ENCODE measurements at regions not wholly inside any gene's neighbourhood (a gene's known extent, or its start where the extent isn't known, plus 50 kb on each side); places are given as distances from the start of the nearest gene placed in this dataset.
"Not testable (repeated sequence)": the region's sequence is repeated elsewhere in the genome, so short reads cannot be mapped to it uniquely, and the experiment has no call there.

DNA sequence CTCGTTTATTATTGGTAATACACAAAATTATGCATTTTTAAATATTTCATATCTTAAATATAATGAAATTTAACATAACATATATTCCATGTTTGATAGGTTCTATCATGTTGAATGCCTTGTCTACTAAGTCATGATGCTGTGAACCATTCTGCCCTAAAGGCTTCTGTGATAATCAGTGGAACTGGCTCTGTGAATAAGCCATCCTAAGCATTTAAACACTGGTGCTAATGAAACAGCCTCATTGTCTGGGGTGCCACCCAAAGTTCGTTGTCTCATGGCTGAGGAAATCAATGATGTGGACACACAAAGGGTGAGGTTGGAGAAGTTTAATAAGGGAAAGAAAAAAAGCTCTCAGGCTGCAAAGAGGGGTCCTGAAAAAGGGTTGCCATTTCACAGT is 264.7 kb upstream of the ZRANB2 start:
- no peak for DNase-seq
- ATAC-seq (ENCODE audit: poor library complexity), result no peak
- intact Hi-C loops (cut with DNase I), result no loop called here

GRCh38 chr1:71343686-71344416 is 263.0 kb upstream of the ZRANB2 start:
- intact Hi-C loops (cut with DNase I), result no loop called here
- ATAC-seq (ENCODE audit: poor library complexity) (no peak), DNase-seq (no peak)

DNA sequence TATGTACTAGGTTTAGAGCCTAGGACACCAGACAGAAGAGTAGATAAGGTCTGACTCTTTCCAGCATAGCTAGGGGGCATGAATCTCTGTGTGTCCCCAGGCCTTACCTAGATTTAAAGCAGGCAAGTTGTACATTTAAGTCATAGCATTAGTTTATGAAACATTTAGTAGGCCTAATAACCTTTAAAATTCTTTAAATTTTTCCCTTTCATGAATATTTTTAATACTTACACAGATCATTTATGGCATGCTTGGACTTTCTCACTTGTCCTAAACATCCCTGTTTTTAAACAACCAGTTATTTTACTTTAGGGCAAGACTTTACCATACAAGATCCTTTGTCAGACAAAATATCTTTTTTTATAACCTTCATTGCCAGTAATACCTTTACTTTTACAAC is 258.4 kb upstream of the ZRANB2 start:
- ATAC-seq (ENCODE audit: poor library complexity) (no peak), DNase-seq (no peak)
- intact Hi-C loops (cut with DNase I), result no loop called here

DNA sequence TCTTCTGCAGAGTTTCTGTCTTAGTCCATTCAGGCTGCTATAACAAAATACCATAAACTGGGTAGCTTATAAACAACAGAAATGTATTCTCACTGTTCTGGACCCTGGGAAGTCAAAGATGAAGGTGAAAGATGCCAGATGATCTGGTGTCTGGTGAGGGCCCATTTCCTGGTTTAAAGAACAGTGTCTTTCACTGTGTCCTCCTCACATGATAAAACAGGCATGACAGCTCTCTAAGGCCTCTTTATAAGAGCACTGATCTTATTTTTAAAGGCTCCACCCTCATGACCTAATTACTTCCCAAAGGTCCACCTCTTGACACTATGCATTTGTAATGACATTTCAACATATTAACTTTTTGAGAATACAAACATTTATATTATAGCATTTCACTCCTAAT is 250.2 kb upstream of the ZRANB2 start:
- intact Hi-C loops (cut with DNase I), result no loop called here
- no peak for ATAC-seq (ENCODE audit: poor library complexity)
- no peak for DNase-seq

- intact Hi-C loops (cut with DNase I), result no loop called here
- peak; percentile 36 for ATAC-seq (ENCODE audit: poor library complexity)
- DNase-seq, result no peak
Measured at GRCh38 chr1:71324671-71325267, 243.9 kb upstream of the ZRANB2 start.

- no peak for ATAC-seq (ENCODE audit: poor library complexity)
- intact Hi-C loops (cut with DNase I), result no loop called here
Measured at GRCh38 chr1:71312545-71312944, 231.7 kb upstream of the ZRANB2 start.

DNA sequence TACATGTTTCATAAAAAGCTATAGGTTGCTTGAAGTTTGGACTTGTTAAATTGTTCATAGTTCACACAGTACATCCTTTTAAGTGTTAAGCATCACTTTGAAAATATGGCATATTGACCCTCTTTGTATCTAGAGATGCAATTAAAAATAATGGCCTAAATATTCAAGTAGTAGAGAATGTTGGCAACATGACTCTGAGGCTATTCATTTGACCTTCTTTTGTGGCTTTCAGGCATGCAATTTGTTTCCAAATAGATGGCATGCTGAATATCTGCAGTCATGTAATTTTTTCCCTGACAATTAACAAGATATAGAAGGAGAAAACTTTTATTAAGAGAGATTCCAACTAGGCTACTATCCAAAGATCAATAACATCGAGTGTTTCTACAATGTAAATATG is 230.5 kb upstream of the ZRANB2 start:
- DNase-seq (no peak), ATAC-seq (ENCODE audit: poor library complexity) (no peak)
- intact Hi-C loops (cut with DNase I), result no loop called here

More at GRCh38 chr1:71312545-71312944, 231.7 kb upstream of the ZRANB2 start:
- no peak for DNase-seq

DNA sequence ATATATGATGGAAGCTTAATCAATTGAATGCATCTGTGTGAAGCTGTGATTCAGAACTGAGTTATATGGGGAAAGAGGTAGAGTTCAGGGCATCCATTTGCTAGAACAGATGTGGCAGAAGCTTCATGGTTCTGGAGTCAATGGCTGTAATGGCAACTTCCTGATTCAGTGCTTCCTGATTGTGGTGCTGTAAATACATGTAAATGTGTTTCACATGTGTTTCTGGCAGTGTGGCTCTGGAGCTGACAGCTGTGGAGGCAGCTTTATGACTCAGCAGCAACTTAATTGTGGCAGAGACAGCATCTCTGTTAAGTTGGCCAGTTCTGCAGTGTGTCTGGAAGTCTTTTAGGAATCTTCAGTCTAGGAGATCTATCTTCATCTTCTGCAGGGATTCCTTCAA is 226.6 kb upstream of the ZRANB2 start:
- DNase-seq, result no peak
- no peak for ATAC-seq (ENCODE audit: poor library complexity)
- intact Hi-C loops (cut with DNase I), result no loop called here

DNA sequence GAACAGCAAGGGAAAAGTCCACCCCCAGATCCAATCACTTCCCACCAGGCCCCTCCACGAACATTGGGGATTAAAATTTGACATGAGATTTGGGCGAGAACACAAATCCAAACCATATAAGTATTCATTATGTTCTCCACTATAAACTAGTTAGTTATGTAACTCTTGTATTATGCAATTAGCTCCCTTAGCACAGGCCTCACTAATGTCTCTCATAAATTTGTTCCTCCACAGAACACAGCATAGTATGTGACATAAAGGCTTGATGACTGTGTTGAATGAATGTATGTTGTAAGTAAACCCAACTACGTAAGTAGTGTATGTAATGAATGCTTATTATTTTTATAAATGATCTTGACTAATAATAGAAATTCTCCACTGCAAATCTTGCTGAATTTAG is 223.3 kb upstream of the ZRANB2 start:
- intact Hi-C loops (cut with DNase I), result no loop called here
- DNase-seq, result no peak
- no peak for ATAC-seq (ENCODE audit: poor library complexity)

DNA sequence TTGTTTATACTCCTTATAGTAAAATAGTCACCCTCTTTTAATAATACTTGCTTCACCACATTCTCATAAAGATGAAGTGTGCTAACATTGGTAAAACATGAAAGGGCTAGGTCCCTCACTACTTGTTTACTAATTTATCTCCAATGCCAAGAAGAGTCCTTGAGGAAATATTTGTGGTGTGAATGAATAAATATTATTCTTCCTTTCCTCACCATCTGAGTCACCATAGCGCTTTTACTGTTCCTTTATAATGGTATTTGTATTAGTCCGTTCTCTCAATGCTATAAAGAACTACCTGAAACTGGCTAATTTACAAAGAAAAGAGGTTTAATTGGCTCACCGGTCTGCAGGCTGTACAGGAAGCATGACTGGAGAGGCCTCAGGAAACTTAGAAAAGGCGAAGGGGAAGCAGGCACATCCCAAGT is 222.8 kb upstream of the ZRANB2 start:
- ATAC-seq (ENCODE audit: poor library complexity) (no peak), DNase-seq (no peak)
- intact Hi-C loops (cut with DNase I), result no loop called here

GRCh38 chr1:71298633-71299032 is 217.8 kb upstream of the ZRANB2 start:
- intact Hi-C loops (cut with DNase I), result no loop called here
- DNase-seq (no peak), ATAC-seq (ENCODE audit: poor library complexity) (peak; percentile 63)

DNA sequence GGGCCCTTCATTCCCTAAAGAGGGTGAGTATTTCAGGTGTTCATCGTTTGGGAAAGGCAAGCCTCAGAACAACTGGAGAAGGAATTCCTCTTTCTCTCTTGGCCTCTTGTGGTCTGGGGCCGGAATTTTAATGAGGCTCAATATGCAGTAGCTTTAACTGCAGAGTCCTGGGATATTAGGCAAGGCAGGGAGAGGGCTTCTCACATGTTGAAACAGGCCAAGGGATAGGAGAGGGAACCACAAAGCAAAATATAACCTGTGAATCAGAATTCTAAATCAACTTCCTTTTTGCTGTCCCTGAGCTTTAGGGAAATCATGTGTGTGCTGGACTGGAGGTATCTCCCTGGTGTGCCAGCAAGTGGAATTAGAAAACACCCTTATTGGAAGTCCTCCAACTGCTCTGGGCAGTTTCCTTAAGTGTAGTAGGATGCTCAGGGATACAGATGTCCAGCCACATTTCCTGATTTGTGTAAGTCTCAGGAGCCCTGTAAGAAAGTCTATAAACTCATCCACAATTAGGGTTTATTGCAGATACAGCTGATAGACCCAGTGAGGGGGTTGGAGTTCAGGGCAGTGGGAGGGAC is 215.8 kb upstream of the ZRANB2 start:
- DNase-seq (no peak), ATAC-seq (ENCODE audit: poor library complexity) (no peak)
- intact Hi-C loops (cut with DNase I), result no loop called here

- DNase-seq, result no peak
- intact Hi-C loops (cut with DNase I), result no loop called here
- no peak for ATAC-seq (ENCODE audit: poor library complexity)
Measured at GRCh38 chr1:71295350-71295749, 214.5 kb upstream of the ZRANB2 start.

DNA sequence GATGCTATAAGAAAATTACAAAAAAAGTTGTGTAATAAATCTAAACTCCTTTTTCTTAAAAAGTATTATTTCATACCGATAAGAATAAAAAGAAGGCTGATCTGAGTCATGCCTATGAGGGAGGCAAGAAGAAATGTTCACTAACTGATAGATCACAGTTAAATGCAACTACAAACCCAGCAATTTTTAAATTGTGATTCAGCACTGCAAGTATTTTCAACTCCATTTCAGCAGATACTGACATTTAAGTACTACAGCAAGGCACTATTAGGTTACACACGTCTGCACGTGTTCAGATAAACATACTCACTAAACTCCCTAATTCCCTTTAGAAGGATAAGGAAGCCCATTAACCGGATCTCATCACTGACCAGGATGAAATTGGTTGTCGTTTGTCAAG is 213.3 kb upstream of the ZRANB2 start:
- ATAC-seq (ENCODE audit: poor library complexity) (no peak), DNase-seq (no peak)
- intact Hi-C loops (cut with DNase I), result no loop called here

GRCh38 chr1:71292203-71292602 is 211.4 kb upstream of the ZRANB2 start:
- DNase-seq (no peak), ATAC-seq (ENCODE audit: poor library complexity) (no peak)
- intact Hi-C loops (cut with DNase I), result no loop called here

DNA sequence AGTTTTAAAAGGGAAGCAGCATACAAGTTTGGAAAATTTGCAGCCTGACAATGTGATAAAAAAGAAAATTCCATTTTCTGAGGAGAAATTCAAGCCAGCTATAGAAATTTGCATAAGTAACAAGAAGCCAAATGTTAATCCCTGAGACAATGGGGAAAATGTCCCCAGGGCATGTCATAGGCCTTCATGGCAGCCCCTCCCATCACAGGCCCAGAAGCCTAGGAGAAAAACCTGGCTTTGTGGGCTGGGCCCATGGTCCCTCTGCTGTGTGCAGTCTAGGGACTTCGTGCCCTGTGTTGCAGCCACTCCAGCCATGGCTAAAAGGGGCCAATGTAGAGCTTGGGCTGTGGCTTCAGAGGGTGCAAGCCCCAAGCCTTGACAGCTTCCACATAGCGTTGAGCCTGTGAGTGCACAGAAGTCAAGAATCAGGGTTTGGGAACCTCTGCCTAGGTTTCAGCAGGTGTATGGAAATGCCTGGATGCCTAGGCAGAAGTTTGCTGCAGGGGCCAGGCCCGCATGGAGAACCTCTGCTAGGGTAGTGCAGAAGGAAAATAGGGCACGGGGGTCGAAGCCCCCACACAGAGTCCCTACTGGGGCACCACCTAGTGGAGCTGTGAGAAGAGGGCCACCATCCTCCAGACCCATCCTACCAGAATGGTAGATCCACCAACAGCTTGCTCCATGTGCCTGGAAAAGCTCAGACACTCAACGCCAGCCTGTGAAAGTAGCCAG is 209.8 kb upstream of the ZRANB2 start:
- DNase-seq; ATAC-seq (ENCODE audit: poor library complexity); intact Hi-C loops (cut with DNase I): not testable (repeated sequence)

- ATAC-seq (ENCODE audit: poor library complexity) (no peak), DNase-seq (no peak)
- intact Hi-C loops (cut with DNase I), result no loop called here
Measured at GRCh38 chr1:71285529-71285928, 204.7 kb upstream of the ZRANB2 start.

GRCh38 chr1:71276466-71276865 is 195.6 kb upstream of the ZRANB2 start:
- intact Hi-C loops (cut with DNase I), result no loop called here
- ATAC-seq (ENCODE audit: poor library complexity), result no peak
- DNase-seq, result no peak

- no peak for ATAC-seq (ENCODE audit: poor library complexity)
- DNase-seq, result no peak
- intact Hi-C loops (cut with DNase I), result no loop called here
Measured at GRCh38 chr1:71273334-71273733, 192.5 kb upstream of the ZRANB2 start.
